ENCODE measurements at regions not wholly inside any gene's neighbourhood (a gene's known extent, or its start where the extent isn't known, plus 50 kb on each side); places are given as distances from the start of the nearest gene placed in this dataset.

DNA sequence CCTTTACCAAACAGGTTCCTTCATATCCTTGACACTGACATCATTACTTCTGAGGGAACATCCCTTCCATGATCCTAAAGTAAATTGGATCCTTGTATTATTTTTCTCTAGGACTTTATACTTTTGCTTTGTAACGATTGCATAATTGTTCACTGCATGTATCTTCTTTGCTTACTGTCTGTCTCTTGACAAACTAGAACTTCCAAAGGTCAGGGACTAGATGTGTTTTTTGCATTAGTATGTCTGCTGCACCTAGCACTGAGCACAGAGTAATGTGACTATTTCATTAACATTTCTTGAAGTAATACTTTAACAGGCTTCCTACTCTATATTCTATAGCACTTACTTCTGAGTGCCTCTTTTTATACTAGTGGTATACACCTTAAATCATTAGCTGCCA, 976.6 kb upstream of the SORCS1 start:
- POLR2A ChIA-PET (ENCODE audit: unreplicated experiment), result no interaction called here
- Histone ChIP-seq H3K27me3 (ENCODE audit: insufficient read depth, low read depth) (no peaks in the 10 kb centered on the region), H3K4me2 (no peak overlapping the region), H3K27ac (no peak overlapping the region), H3K4me1 (replicated peaks; ENCODE audit: insufficient read depth) (no peaks in the 10 kb centered on the region), H3K4me3 (no peak overlapping the region), H3K9me2 (ENCODE audit: insufficient read depth) (no peaks in the 10 kb centered on the region), H3K36me3 (ENCODE audit: low read depth) (no peaks in the 10 kb centered on the region), H3K9me3 (ENCODE audit: insufficient read depth, low read depth) (no peaks in the 10 kb centered on the region), H2AFZ (no peak overlapping the region), H4K20me1 (ENCODE audit: insufficient read depth) (no peaks in the 10 kb centered on the region), H3K79me2 (ENCODE audit: low read depth) (no peaks in the 10 kb centered on the region), H3F3A (ENCODE audit: insufficient read depth, low read depth) (no peaks in the 10 kb centered on the region)
- TF ChIP-seq EZH2 (IDR thresholded peaks at IDR 0.05; ENCODE audit: low read depth), result no peak
- no peak for TF ChIP-seq CTCF (conservative IDR thresholded peaks at IDR 0.05)
- intact Hi-C loops (cut with micrococcal nuclease; ENCODE audit: unreplicated experiment), result no loop called here
- DNase-seq, result no peak
- BruUV-seq (replicated peaks), result no TSS peak
- CTCF ChIA-PET, result no interaction called here

- POLR2A ChIA-PET (ENCODE audit: unreplicated experiment), result no interaction called here
- Histone ChIP-seq H3K9me2 (ENCODE audit: insufficient read depth) (no peaks in the 10 kb centered on the region), H3K36me3 (ENCODE audit: low read depth) (no peaks in the 10 kb centered on the region), H3K4me2 (no peak overlapping the region), H3K27ac (no peak overlapping the region), H3K9me3 (ENCODE audit: insufficient read depth, low read depth) (no peaks in the 10 kb centered on the region), H3K79me2 (ENCODE audit: low read depth) (no peaks in the 10 kb centered on the region), H2AFZ (no peak overlapping the region), H3F3A (ENCODE audit: insufficient read depth, low read depth) (no peaks in the 10 kb centered on the region), H3K27me3 (ENCODE audit: insufficient read depth, low read depth) (no peaks in the 10 kb centered on the region), H3K4me1 (replicated peaks; ENCODE audit: insufficient read depth) (no peaks in the 10 kb centered on the region), H4K20me1 (ENCODE audit: insufficient read depth) (no peaks in the 10 kb centered on the region), H3K4me3 (no peak overlapping the region)
- CTCF ChIA-PET, result no interaction called here
- intact Hi-C loops (cut with micrococcal nuclease; ENCODE audit: unreplicated experiment), result no loop called here
- DNase-seq, result no peak
- BruUV-seq (replicated peaks), result no TSS peak
- TF ChIP-seq EZH2 (IDR thresholded peaks at IDR 0.05; ENCODE audit: low read depth), result no peak
- no peak for TF ChIP-seq CTCF (conservative IDR thresholded peaks at IDR 0.05)
These were observed 967.8 kb upstream of the SORCS1 start for GRCh38 chr10:108132303-108132702.

- no peak overlapping the region for H3K4me2 ChIP-seq
- no peak overlapping the region for H3K27ac ChIP-seq
- no peaks in the 10 kb centered on the region for H3K4me1 ChIP-seq (replicated peaks; ENCODE audit: insufficient read depth)
- intact Hi-C loops (cut with micrococcal nuclease; ENCODE audit: unreplicated experiment), result no loop called here
- no peak for DNase-seq
- H3K36me3 ChIP-seq (ENCODE audit: low read depth), result no peaks in the 10 kb centered on the region
- no TSS peak for BruUV-seq (replicated peaks)
- H3K79me2 ChIP-seq (ENCODE audit: low read depth), result no peaks in the 10 kb centered on the region
- ChIA-PET CTCF (no interaction called here), POLR2A (ENCODE audit: unreplicated experiment) (no interaction called here)
- no peaks in the 10 kb centered on the region for H4K20me1 ChIP-seq (ENCODE audit: insufficient read depth)
- TF ChIP-seq EZH2 (IDR thresholded peaks at IDR 0.05; ENCODE audit: low read depth) (no peak), CTCF (conservative IDR thresholded peaks at IDR 0.05) (no peak)
- H3K9me3 ChIP-seq (ENCODE audit: insufficient read depth, low read depth), result no peaks in the 10 kb centered on the region
- H3K4me3 ChIP-seq, result no peak overlapping the region
- no peak overlapping the region for H2AFZ ChIP-seq
- H3K9me2 ChIP-seq (ENCODE audit: insufficient read depth), result no peaks in the 10 kb centered on the region
- H3F3A ChIP-seq (ENCODE audit: insufficient read depth, low read depth), result no peaks in the 10 kb centered on the region
- H3K27me3 ChIP-seq (ENCODE audit: insufficient read depth, low read depth), result no peaks in the 10 kb centered on the region
These were observed 966.1 kb upstream of the SORCS1 start for GRCh38 chr10:108130575-108130974.

Data from PC-9 (cell line).